Parathyroid adenoma (tissue), 2 donors: ENCODE measurements at regions not wholly inside any gene's neighbourhood (a gene's known extent, or its start where the extent isn't known, plus 50 kb on each side); places are given as distances from the start of the nearest gene placed in this dataset.

Source experiments
- H2AFZ ChIP-seq: fragments of 300-600 bp; sonication (generic); one replicate; pipeline ENCODE4 v1.7.0; 2017; ENCODE audit warnings: antibody characterized with exemption, mild to moderate bottlenecking
- H3K27ac ChIP-seq: fragments of 300-600 bp; sonication (generic); one replicate; pipeline ENCODE4 v1.7.0; 2017
- H3K27me3 ChIP-seq: fragments of 300-600 bp; sonication (generic); one replicate; pipeline ENCODE4 v1.7.0; 2017; ENCODE audit warnings: low read length; ENCODE audit not compliant: control insufficient read depth, insufficient read depth
- H3K36me3 ChIP-seq: fragments of 300-600 bp; sonication (generic); one replicate; pipeline ENCODE4 v1.7.0; 2017; ENCODE audit warnings: low read length; ENCODE audit not compliant: control insufficient read depth, insufficient read depth
- H3K4me1 ChIP-seq: fragments of 300-600 bp; sonication (generic); one replicate; pipeline ENCODE4 v1.7.0; 2017; ENCODE audit warnings: control low read depth
- H3K4me2 ChIP-seq: fragments of 300-600 bp; sonication (generic); one replicate; pipeline ENCODE4 v1.7.0; 2017; ENCODE audit warnings: low read length
- H3K4me3 ChIP-seq: fragments of 300-600 bp; sonication (generic); one replicate; pipeline ENCODE4 v1.7.0; 2017; ENCODE audit warnings: low read depth, low read length
- H3K79me2 ChIP-seq: fragments of 300-600 bp; sonication (generic); one replicate; pipeline ENCODE4 v1.7.0; 2017; ENCODE audit warnings: control low read depth
- H3K9ac ChIP-seq: fragments of 300-600 bp; sonication (generic); one replicate; pipeline ENCODE4 v1.7.0; 2017; ENCODE audit warnings: mild to moderate bottlenecking
- H3K9me3 ChIP-seq: fragments of 300-600 bp; sonication (generic); one replicate; pipeline ENCODE4 v1.7.0; 2017; ENCODE audit warnings: low read length; ENCODE audit not compliant: control insufficient read depth
- CTCF ChIP-seq: fragments of 300-600 bp; sonication (generic); IDR thresholded peaks from one replicate; pipeline ENCODE4 v1.7.0; 2017; ENCODE audit warnings: antibody characterized with exemption, mild to moderate bottlenecking
- donor health status: primary hyperparathyroidism.

- H3K9me3 ChIP-seq, result no peaks in the 10 kb centered on the region
- H3K4me3 ChIP-seq, result no peak overlapping the region
- H3K79me2 ChIP-seq, result no peaks in the 10 kb centered on the region
- no peak overlapping the region for H3K27ac ChIP-seq
- no peak overlapping the region for H3K4me2 ChIP-seq
- no peaks in the 10 kb centered on the region for H3K27me3 ChIP-seq
- H3K9ac ChIP-seq, result no peak overlapping the region
- no peaks in the 10 kb centered on the region for H3K4me1 ChIP-seq
- TF ChIP-seq CTCF, result no peak
- no peak overlapping the region for H2AFZ ChIP-seq
- H3K36me3 ChIP-seq, result no peaks in the 10 kb centered on the region
Measured at GRCh38 chr7:52537051-52537450, 498.4 kb upstream of the POM121L12 start.

DNA sequence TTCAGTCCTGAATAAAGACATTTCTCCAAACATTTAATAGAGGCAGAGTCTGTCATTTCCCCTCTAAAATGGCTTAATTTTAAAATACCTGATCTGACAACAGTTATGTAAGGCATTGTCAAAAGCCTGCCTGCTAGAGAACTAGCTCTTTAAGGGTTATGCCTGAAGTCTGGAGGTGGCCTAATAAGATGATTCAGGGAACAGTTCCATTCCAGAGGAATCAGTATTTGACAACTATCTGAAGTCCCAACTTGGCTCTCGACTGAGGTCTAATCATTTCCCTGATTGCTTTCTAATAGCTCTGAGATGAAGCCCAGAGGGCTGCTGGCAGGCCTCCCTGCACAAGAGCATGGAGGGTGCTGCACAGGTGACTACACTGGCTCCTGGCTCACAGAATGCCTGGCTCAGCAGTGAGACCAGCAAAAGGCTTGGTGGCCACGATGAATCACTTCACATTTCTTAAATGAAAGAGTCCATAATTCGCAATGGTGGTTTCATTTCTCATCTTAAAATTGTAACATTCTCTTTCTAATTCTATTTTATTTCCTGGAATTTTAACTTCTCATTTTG lies 509.6 kb upstream of the POM121L12 start:
- Histone ChIP-seq H3K4me2 (no peak overlapping the region), H3K4me1 (no peaks in the 10 kb centered on the region), H3K27ac (no peak overlapping the region), H3K36me3 (no peaks in the 10 kb centered on the region), H3K4me3 (no peak overlapping the region), H3K9me3 (no peaks in the 10 kb centered on the region), H2AFZ (no peak overlapping the region), H3K9ac (no peak overlapping the region), H3K27me3 (no peaks in the 10 kb centered on the region), H3K79me2 (no peaks in the 10 kb centered on the region)
- TF ChIP-seq CTCF, result no peak

GRCh38 chr7:52518869-52519268 lies 516.6 kb upstream of the POM121L12 start:
- no peak for TF ChIP-seq CTCF
- no peaks in the 10 kb centered on the region for H3K9me3 ChIP-seq
- no peak overlapping the region for H3K27ac ChIP-seq
- no peak overlapping the region for H3K4me2 ChIP-seq
- H2AFZ ChIP-seq, result no peak overlapping the region
- H3K36me3 ChIP-seq, result no peaks in the 10 kb centered on the region
- no peaks in the 10 kb centered on the region for H3K27me3 ChIP-seq
- no peak overlapping the region for H3K4me3 ChIP-seq
- no peaks in the 10 kb centered on the region for H3K4me1 ChIP-seq
- H3K79me2 ChIP-seq, result no peaks in the 10 kb centered on the region
- no peak overlapping the region for H3K9ac ChIP-seq

- Histone ChIP-seq H3K27ac (no peak overlapping the region), H2AFZ (no peak overlapping the region), H3K9ac (no peak overlapping the region), H3K27me3 (no peaks in the 10 kb centered on the region), H3K4me3 (no peak overlapping the region), H3K79me2 (no peaks in the 10 kb centered on the region), H3K36me3 (no peaks in the 10 kb centered on the region), H3K9me3 (no peaks in the 10 kb centered on the region), H3K4me1 (no peaks in the 10 kb centered on the region), H3K4me2 (no peak overlapping the region)
- TF ChIP-seq CTCF, result no peak
Measured at GRCh38 chr7:52512656-52513055, 522.8 kb upstream of the POM121L12 start.

GRCh38 chr7:52507546-52508255 lies 527.7 kb upstream of the POM121L12 start:
- Histone ChIP-seq H3K27ac (no peak overlapping the region), H3K9ac (no peak overlapping the region), H3K36me3 (no peaks in the 10 kb centered on the region), H3K4me1 (no peaks in the 10 kb centered on the region), H3K4me3 (no peak overlapping the region), H3K4me2 (no peak overlapping the region), H3K79me2 (no peaks in the 10 kb centered on the region), H3K9me3 (no peaks in the 10 kb centered on the region), H3K27me3 (no peaks in the 10 kb centered on the region), H2AFZ (no peak overlapping the region)
- TF ChIP-seq CTCF, result no peak
